ENCODE measurements at regions not wholly inside any gene's neighbourhood (a gene's known extent, or its start where the extent isn't known, plus 50 kb on each side); places are given as distances from the start of the nearest gene placed in this dataset.

DNA sequence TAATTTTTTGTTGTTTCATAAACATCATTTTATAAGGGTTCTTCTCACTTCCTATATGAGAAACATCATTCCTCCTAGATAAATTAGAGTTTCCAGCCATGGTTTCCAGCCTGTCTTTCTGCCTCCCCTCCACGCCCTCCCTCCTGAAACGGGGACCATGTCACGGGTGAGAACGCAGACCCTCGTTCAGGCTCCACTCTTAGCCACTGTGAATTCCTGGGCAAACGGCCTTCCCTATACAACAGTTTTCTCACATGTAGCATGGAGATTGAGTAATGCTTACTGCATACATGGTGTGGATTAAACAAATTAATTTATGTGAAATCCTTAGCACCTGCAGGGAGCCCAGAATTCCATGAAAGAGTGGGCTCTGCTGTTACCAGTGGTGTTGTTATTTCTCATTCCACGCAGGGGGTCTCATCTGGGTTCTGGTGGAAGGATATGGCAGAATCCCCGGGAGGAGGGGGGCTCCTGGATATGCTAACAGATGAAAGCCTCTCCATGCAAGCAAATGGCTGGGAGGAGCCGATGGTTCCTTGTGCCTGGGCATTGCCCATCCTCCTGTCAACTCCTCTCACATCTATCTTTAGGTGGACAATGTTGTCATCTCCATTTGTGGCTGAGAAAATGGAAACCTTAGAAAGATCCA, 54.0 kb upstream of the TWIST2 start:
- no peak for TF ChIP-seq EZH2 (IDR thresholded peaks at IDR 0.05; ENCODE audit: borderline replicate concordance, insufficient read depth, low read depth, low read length, poor library complexity, severe bottlenecking)
- TF ChIP-seq, protein P1, sequence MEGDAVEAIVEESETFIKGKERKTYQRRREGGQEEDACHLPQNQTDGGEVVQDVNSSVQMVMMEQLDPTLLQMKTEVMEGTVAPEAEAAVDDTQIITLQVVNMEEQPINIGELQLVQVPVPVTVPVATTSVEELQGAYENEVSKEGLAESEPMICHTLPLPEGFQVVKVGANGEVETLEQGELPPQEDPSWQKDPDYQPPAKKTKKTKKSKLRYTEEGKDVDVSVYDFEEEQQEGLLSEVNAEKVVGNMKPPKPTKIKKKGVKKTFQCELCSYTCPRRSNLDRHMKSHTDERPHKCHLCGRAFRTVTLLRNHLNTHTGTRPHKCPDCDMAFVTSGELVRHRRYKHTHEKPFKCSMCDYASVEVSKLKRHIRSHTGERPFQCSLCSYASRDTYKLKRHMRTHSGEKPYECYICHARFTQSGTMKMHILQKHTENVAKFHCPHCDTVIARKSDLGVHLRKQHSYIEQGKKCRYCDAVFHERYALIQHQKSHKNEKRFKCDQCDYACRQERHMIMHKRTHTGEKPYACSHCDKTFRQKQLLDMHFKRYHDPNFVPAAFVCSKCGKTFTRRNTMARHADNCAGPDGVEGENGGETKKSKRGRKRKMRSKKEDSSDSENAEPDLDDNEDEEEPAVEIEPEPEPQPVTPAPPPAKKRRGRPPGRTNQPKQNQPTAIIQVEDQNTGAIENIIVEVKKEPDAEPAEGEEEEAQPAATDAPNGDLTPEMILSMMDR (IDR thresholded peaks at IDR 0.05), result no peak

Data from B cell (primary cell).